ENCODE measurements at regions not wholly inside any gene's neighbourhood (a gene's known extent, or its start where the extent isn't known, plus 50 kb on each side); places are given as distances from the start of the nearest gene placed in this dataset.
A peak's percentile ranks its signal among the peaks of the same experiment; 100 is the strongest.

DNA sequence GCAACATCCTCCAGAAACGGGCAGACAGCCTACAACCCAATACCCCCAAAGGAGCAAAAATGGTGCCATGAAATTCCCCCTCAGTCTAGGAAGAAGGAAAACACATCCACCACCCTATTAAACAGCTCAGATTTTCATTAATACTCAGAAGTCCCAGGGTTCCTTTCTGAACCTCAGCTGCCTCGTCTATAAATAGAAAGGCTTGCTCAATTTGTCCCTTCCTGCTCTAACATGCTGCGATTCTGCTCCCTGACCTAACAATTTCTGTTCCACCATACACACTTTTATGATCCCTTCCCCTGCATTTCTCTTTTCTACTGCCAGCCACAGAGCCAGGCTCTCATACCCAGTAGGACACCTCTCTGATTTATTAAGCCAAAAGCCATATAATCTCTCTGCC is 68.1 kb downstream of the MTERF1 start:
- DNase-seq (ENCODE audit: low read depth in 1 of 2, low spot score in 1 of 2), result peak in 1 of 2 donors; percentile 16
- Histone ChIP-seq H3K4me3 (no peak overlapping the region), H3K36me3 (no peaks in the 10 kb centered on the region), H3K4me1 (ENCODE audit: low read depth) (no peaks in the 10 kb centered on the region), H3K27ac (no peak overlapping the region), H3K27me3 (no peaks in the 10 kb centered on the region), H3K9me3 (ENCODE audit: low read depth) (no peaks in the 10 kb centered on the region)
- TF ChIP-seq, protein P1, sequence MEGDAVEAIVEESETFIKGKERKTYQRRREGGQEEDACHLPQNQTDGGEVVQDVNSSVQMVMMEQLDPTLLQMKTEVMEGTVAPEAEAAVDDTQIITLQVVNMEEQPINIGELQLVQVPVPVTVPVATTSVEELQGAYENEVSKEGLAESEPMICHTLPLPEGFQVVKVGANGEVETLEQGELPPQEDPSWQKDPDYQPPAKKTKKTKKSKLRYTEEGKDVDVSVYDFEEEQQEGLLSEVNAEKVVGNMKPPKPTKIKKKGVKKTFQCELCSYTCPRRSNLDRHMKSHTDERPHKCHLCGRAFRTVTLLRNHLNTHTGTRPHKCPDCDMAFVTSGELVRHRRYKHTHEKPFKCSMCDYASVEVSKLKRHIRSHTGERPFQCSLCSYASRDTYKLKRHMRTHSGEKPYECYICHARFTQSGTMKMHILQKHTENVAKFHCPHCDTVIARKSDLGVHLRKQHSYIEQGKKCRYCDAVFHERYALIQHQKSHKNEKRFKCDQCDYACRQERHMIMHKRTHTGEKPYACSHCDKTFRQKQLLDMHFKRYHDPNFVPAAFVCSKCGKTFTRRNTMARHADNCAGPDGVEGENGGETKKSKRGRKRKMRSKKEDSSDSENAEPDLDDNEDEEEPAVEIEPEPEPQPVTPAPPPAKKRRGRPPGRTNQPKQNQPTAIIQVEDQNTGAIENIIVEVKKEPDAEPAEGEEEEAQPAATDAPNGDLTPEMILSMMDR (IDR thresholded peaks at IDR 0.05; ENCODE audit: low read depth, low read length), result no peak

DNA sequence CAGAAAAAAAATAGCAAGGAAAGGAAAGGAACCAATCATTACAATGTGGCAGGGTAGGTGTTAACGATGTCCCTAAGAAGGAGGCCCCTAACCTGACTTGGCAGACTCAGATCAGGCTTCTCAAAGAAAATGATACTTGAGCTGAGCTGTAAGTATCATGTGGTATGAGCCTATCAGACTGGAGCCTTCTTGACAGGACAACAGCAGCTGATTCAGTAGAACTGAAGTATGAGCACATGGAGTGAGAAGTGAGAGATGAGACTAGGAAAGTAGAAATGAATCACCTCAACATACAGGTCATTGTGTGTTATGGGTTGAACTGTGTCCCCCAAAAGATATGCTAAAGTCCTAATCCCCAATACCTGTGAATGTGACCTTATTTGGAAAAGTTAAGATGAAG is 66.3 kb downstream of the MTERF1 start:
- Histone ChIP-seq H3K4me1 (ENCODE audit: low read depth) (no peaks in the 10 kb centered on the region), H3K36me3 (no peaks in the 10 kb centered on the region), H3K4me3 (no peak overlapping the region), H3K9me3 (ENCODE audit: low read depth) (no peaks in the 10 kb centered on the region), H3K27me3 (no peaks in the 10 kb centered on the region), H3K27ac (no peak overlapping the region)
- TF ChIP-seq, protein P1 (IDR thresholded peaks at IDR 0.05; ENCODE audit: low read depth, low read length), result no peak
- no peak for DNase-seq (ENCODE audit: low read depth in 1 of 2, low spot score in 1 of 2)
